ENCODE measurements at regions not wholly inside any gene's neighbourhood (a gene's known extent, or its start where the extent isn't known, plus 50 kb on each side); places are given as distances from the start of the nearest gene placed in this dataset.

DNA sequence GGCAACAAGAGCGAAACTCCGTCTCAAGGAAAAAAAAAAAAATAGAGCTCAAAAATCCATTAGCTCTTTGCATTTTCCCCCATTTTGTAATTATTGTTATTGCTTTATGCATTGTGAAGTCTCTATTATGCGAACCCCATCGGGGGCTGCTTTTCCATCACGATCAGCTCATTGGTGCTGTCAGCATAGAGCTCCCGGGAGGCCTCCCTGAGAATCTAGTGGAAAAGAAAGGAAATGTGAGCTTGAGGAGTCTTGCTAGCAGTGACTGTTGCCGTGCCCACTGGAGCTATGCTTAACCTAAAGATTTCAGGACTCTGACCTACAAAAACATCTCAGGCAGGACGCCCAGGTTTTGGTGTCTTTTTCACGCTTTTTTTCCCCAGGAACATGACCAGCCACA lies 102.6 kb upstream of the NDUFV2 start:
- no TSS peak for BruUV-seq (replicated peaks)
- in situ Hi-C loops (cut with HindIII; ENCODE audit: low pct_unique_long_range_greater_than_20kb, low sequenced_read_pairs) = no loop called here

DNA sequence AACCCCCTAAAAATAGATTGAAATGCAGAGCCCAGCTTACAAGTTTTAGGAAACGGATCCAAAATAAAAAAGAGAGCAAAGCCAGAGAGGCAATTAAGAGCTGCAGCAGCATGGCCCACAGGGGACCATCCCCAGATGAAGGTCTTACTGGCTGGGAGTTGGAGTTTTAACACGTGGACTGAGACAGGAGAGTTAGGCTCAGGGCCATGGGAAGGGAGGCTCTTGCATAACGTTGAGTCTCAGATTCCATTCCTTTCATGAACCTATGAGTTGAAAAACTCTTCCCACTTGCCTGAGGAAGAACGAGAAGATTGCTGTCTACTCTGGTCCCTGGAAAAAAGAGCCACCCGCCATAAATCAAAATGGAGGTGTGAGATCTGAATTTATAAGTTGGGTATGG lies 101.8 kb upstream of the NDUFV2 start:
- ATAC-seq (no peak), DNase-seq (ENCODE audit: low read depth, low spot score) (no peak)
- in situ Hi-C loops (cut with HindIII; ENCODE audit: low pct_unique_long_range_greater_than_20kb, low sequenced_read_pairs) = no loop called here
- no peaks in the 10 kb centered on the region for H3K4me1 ChIP-seq (ENCODE audit: control insufficient read depth, insufficient read depth, low read length)
- ChIA-PET POLR2A (no interaction called here), CTCF (no interaction called here)
- H3K4me3 ChIP-seq (ENCODE audit: low read depth in 2 of 2, low read length in 2 of 2) = no peak overlapping the region
- no peaks in the 10 kb centered on the region for H3K36me3 ChIP-seq (ENCODE audit: control insufficient read depth, insufficient read depth, low read length)
- no peak overlapping the region for H3K27ac ChIP-seq (ENCODE audit: low read length)
- no peaks in the 10 kb centered on the region for H3K27me3 ChIP-seq (ENCODE audit: control insufficient read depth, insufficient read depth, low read length)
- intact Hi-C loops (cut with micrococcal nuclease; ENCODE audit: unreplicated experiment) = no loop called here
- H3K9me3 ChIP-seq (ENCODE audit: control insufficient read depth, insufficient read depth, low read depth, low read length) = peaks cover 15% of the 10 kb centered on the region; the same call in 1 of the 2 replicates
- TF ChIP-seq POLR2AphosphoS5 (IDR thresholded peaks at IDR 0.05; ENCODE audit: low read depth, low read length) (no peak), TCF7L2 (IDR thresholded peaks at IDR 0.05; ENCODE audit: low read depth, low read length) (no peak), SIN3A (IDR thresholded peaks at IDR 0.05; ENCODE audit: borderline replicate concordance, insufficient read depth, low read depth, low read length) (no peak)
- TF ChIP-seq, protein P1, sequence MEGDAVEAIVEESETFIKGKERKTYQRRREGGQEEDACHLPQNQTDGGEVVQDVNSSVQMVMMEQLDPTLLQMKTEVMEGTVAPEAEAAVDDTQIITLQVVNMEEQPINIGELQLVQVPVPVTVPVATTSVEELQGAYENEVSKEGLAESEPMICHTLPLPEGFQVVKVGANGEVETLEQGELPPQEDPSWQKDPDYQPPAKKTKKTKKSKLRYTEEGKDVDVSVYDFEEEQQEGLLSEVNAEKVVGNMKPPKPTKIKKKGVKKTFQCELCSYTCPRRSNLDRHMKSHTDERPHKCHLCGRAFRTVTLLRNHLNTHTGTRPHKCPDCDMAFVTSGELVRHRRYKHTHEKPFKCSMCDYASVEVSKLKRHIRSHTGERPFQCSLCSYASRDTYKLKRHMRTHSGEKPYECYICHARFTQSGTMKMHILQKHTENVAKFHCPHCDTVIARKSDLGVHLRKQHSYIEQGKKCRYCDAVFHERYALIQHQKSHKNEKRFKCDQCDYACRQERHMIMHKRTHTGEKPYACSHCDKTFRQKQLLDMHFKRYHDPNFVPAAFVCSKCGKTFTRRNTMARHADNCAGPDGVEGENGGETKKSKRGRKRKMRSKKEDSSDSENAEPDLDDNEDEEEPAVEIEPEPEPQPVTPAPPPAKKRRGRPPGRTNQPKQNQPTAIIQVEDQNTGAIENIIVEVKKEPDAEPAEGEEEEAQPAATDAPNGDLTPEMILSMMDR (IDR thresholded peaks at IDR 0.05) = no peak
- TF ChIP-seq, protein P2, sequence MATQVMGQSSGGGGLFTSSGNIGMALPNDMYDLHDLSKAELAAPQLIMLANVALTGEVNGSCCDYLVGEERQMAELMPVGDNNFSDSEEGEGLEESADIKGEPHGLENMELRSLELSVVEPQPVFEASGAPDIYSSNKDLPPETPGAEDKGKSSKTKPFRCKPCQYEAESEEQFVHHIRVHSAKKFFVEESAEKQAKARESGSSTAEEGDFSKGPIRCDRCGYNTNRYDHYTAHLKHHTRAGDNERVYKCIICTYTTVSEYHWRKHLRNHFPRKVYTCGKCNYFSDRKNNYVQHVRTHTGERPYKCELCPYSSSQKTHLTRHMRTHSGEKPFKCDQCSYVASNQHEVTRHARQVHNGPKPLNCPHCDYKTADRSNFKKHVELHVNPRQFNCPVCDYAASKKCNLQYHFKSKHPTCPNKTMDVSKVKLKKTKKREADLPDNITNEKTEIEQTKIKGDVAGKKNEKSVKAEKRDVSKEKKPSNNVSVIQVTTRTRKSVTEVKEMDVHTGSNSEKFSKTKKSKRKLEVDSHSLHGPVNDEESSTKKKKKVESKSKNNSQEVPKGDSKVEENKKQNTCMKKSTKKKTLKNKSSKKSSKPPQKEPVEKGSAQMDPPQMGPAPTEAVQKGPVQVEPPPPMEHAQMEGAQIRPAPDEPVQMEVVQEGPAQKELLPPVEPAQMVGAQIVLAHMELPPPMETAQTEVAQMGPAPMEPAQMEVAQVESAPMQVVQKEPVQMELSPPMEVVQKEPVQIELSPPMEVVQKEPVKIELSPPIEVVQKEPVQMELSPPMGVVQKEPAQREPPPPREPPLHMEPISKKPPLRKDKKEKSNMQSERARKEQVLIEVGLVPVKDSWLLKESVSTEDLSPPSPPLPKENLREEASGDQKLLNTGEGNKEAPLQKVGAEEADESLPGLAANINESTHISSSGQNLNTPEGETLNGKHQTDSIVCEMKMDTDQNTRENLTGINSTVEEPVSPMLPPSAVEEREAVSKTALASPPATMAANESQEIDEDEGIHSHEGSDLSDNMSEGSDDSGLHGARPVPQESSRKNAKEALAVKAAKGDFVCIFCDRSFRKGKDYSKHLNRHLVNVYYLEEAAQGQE (IDR thresholded peaks at IDR 0.05; ENCODE audit: insufficient read depth in 1 of 2, low read depth in 2 of 2, low read length in 1 of 2) = no peak
- no TSS peak for BruUV-seq (replicated peaks)

More for the DNA sequence above, 102.6 kb upstream of the NDUFV2 start:
- H3K4me3 ChIP-seq (ENCODE audit: low read depth in 2 of 2, low read length in 2 of 2) = no peak overlapping the region
- no peaks in the 10 kb centered on the region for H3K4me1 ChIP-seq (ENCODE audit: control insufficient read depth, insufficient read depth, low read length)
- DNase-seq (ENCODE audit: low read depth, low spot score) (no peak), ATAC-seq (no peak)
- no peak for TF ChIP-seq TCF7L2 (IDR thresholded peaks at IDR 0.05; ENCODE audit: low read depth, low read length)
- no peak for TF ChIP-seq SIN3A (IDR thresholded peaks at IDR 0.05; ENCODE audit: borderline replicate concordance, insufficient read depth, low read depth, low read length)
- TF ChIP-seq, protein P1 (IDR thresholded peaks at IDR 0.05) = no peak
- TF ChIP-seq, protein P2 (IDR thresholded peaks at IDR 0.05; ENCODE audit: insufficient read depth in 1 of 2, low read depth in 2 of 2, low read length in 1 of 2) = no peak
- no peak for TF ChIP-seq POLR2AphosphoS5 (IDR thresholded peaks at IDR 0.05; ENCODE audit: low read depth, low read length)
- H3K36me3 ChIP-seq (ENCODE audit: control insufficient read depth, insufficient read depth, low read length) = no peaks in the 10 kb centered on the region
- POLR2A ChIA-PET = no interaction called here
- peaks cover 15% of the 10 kb centered on the region; the same call in 1 of the 2 replicates for H3K9me3 ChIP-seq (ENCODE audit: control insufficient read depth, insufficient read depth, low read depth, low read length)
- H3K27ac ChIP-seq (ENCODE audit: low read length) = no peak overlapping the region
- intact Hi-C loops (cut with micrococcal nuclease; ENCODE audit: unreplicated experiment) = no loop called here
- CTCF ChIA-PET = interaction anchor here (0.7 to 0.8 kb wide), 2 partner anchors 12 to 19 kb away, joined by 3 read pairs; no protein-coding TSS in a partner anchor
- H3K27me3 ChIP-seq (ENCODE audit: control insufficient read depth, insufficient read depth, low read length) = no peaks in the 10 kb centered on the region

Measured in Panc1 (cell line).